Lower leg skin (tissue), 3 donors: ENCODE measurements at regions not wholly inside any gene's neighbourhood (a gene's known extent, or its start where the extent isn't known, plus 50 kb on each side); places are given as distances from the start of the nearest gene placed in this dataset.

Experiments used
- POLR2A ChIP-seq, 2 donors: fragments of 450-650 bp; IDR thresholded peaks; one replicate each; pipeline ENCODE4 v1.6.1; 2016 to 2017; ENCODE audit warnings: antibody characterized with exemption in 2 of 2, mild to moderate bottlenecking in 1 of 2, moderate library complexity in 1 of 2
- TF ChIP-seq, protein P1 (sequence below), 3 donors: fragments of 450-650 bp; IDR thresholded peaks; one replicate each; pipeline ENCODE4 v1.5.1; 2016; ENCODE audit warnings: antibody characterized with exemption in 3 of 3, mild to moderate bottlenecking in 3 of 3, moderate library complexity in 2 of 3

DNA sequence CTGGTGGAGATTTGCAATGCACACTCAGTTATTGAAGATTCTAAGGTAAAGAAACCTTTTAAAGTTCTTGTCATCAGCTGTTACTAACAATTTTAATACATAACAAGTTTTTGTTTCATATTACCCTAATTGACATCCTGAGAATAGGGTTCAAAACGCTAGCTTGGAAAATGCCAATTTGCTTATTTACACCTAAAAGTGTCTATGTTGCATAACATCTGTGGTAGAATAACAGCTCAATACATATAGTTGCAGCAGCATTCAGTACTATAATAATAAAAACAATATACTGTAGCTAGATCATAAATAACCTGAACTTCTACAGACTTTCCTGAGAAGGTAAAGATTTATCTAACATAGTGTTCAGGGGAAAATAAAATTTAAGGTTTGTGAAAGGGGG is 219.0 kb downstream of the OSR1 start:
- TF ChIP-seq POLR2A (IDR thresholded peaks at IDR 0.05): no peak
- TF ChIP-seq, protein P1, sequence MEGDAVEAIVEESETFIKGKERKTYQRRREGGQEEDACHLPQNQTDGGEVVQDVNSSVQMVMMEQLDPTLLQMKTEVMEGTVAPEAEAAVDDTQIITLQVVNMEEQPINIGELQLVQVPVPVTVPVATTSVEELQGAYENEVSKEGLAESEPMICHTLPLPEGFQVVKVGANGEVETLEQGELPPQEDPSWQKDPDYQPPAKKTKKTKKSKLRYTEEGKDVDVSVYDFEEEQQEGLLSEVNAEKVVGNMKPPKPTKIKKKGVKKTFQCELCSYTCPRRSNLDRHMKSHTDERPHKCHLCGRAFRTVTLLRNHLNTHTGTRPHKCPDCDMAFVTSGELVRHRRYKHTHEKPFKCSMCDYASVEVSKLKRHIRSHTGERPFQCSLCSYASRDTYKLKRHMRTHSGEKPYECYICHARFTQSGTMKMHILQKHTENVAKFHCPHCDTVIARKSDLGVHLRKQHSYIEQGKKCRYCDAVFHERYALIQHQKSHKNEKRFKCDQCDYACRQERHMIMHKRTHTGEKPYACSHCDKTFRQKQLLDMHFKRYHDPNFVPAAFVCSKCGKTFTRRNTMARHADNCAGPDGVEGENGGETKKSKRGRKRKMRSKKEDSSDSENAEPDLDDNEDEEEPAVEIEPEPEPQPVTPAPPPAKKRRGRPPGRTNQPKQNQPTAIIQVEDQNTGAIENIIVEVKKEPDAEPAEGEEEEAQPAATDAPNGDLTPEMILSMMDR (IDR thresholded peaks at IDR 0.05): no peak
